Hypothalamus (tissue), 51 donors: ENCODE measurements at regions not wholly inside any gene's neighbourhood (a gene's known extent, or its start where the extent isn't known, plus 50 kb on each side); places are given as distances from the start of the nearest gene placed in this dataset.

Experiments used
- DNase-seq, 51 donors: peaks; one replicate each; lab custom pipeline; 2025; lab: John Stamatoyannopoulos, UW

DNA sequence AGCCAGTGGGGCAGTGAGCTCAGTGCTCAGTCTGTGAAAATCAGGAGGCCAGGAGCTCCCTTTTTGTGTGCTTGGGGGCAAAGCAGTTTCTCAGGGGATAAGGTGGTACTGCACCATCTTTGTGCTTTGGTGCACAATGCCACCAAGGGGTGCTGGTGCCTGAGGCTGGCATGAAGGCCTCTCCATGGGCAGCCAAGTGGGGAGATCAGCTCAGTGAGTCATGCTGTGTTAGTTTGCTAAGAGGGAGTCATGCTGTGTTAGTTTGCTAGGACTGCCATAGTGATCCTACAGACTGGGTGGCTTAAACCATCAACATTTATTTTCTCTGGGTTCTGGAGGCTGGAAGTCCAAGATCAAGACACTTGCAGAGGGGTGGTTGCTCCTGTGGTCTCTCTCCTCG lies 428.1 kb downstream of the PRDM2 start:
- no peak for DNase-seq

DNA sequence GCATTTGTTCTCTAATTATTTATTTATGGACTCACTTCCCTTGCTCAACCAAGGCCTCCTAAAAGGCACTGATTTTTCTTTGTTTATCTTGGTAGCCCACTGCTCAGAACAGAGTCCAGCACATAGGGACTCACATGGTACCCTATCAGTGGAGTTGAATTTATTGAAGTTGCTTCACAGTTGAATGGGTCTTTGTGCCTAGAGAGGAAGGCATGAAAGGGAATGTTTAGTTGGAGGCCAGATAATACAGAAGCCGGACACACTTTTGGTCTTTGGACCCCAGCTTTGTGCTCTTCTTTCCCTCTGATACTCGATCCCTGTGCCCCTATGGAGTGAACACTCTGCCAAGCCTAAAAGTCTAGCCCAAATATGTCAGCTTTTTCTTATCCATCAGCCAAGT lies 429.0 kb downstream of the PRDM2 start:
- no peak for DNase-seq

DNA sequence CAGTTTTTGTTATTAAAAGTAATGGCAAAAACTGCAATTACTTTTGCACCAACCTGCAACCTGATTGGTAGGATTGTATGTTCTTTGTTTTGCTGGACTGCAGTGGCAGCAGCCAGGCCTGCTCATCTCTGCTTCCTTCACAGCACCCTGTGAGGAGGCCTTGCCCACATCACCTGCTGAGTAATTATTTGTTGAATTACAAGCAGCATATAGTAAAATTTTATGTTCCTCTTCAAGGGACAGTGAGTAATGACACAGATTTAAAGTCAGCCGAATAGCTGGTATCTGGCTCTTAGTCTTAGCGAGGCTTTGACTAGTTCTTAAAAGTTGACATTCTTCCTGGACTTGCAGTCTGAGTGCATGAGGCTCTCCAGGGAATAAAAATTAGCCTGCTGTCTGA lies 435.1 kb downstream of the PRDM2 start:
- DNase-seq: no peak

DNA sequence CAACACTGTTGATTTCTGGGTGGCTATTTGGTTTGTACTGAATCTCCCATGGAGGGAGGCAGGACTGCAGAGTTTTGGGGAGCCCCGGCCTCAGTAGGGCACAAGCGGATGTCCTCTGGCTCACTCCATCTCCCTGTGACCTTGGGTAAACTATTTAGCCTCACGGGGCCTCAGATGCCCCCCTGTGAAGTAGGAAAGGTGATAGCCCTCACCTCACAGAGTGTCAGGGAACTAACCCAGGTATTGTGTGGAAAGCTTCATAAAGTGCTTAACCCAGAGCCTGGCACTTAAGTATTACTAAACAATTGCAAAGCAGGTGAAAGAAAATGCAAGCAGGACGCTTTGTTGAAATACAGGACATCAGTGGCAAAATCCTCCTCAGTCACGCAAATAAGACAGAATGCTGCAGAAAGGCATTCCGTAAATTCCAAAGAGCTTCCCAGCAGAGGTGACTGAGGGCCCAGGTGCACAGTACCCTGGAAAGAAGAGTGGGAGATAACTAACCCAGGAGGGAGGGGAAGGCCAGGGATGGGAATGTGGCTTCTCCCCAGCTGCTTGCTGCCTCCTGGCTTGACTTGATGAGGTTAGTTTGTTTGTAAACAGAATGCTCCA lies 436.3 kb downstream of the PRDM2 start:
- DNase-seq: no peak

DNA sequence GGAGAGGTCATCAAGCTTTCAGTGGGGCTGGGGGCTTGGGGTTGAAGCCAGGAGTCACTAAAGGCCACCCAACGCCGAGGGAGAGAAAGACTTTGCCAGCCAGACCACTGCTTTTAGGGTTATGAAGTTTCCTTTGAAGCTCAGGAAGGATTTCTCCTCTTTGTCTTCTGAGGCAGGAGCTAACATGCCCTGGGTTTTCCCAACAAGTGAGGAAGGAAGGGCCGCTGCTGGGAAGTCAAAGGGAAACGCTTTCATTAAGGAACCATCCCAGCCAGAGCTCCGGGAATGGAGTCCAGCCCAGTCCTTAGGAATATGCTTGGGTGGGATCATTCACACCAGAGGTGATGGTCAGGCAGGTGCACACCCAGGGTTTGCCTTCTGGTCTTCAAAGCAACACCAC lies 436.9 kb downstream of the PRDM2 start:
- no peak for DNase-seq

DNA sequence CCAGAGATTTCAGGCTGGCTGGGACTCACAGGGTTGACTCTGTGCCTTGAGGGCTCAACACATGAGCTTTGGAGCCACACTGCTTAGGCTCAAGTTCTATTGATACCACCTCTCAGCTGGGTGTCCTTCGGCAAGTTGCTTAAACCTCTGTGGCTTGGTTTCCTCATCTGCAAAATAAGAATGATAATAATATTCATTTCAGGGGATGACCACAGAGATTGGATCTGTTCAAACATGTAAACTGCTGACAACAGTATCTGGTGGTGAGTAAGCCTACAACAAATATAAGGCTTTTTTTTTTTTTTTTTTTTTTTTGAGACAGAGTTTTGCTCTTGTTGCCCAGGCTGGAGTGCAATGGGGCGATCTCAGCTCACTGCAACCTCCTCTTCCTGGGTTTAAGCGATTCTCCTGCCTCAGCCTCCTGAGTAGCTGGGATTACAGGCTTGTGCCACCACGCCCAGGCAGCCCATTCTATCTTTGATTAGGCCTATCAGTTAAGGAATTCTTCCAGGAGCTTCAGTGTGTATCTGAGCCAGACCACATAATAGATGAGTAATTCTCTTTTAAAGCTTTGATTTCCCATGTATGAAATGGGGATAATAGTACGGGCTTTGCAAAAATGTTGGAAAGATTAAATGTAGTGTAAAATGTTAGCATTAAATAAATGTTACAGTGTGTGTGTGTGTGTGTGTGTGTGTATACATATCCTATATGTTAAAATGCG lies 437.6 kb downstream of the PRDM2 start:
- DNase-seq: no peak

DNA sequence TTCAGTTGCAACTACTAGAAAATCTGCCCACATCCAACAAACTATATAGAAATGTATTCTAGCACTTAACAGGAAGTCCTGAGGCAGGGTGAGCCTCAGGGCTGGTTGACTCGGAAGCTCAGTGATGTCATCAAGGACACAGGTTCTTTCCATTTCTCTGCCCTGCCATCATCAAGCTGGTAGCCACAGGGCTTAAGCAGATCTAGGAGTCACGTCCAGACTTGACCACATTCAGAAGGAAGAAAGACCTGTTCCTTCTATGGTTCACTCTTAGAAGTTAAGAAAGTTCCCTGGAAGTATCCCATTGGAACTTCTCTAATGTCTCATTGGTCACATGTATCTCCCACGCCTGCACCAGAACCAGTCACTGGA lies 438.1 kb downstream of the PRDM2 start:
- no peak for DNase-seq

DNA sequence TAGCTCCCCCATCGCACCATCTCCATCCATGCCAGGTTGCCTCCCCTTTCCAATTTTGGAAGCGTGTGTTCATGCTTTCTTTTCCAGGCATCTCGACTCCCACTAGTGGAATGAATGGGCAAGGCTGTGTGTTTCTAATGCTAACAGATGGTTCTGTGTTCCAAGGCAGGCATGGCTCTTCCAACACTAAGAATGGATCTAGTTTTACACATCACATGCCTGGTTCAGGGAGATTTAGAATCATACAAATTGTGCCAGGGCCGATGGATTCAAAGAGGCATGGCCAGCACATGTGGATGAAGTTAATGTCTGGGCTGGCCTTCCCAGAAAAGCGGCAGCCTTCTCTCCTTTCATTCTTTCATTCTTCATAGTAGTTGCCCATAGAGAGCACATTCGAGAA lies 438.7 kb downstream of the PRDM2 start:
- DNase-seq: no peak

DNA sequence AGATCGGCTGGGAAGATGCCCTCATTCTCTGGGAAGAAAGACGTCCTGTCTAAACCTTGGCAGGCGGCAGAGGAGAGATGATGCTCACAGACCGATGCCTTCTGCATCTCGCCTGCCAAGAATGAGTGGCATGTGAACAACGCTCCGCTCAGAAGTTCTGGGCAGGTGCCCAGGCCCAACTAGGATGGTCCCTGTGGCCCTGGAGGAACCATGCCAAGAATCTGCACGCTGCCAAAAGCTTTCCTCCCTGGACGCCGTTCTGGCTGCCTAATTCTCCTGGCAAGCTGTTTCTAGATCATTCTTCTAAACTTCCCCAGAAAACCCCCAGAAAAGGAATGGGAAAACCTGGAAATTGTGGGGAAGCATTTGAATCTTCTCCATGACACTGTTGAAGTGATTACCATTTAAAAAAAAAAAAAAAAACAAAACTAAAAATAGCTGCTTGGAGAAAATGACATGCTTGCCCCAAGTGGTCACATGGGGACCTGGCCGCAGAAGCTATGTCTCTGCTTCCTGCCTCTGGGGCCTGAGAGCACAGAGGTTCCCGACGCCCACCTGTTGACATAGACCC lies 440.9 kb downstream of the PRDM2 start:
- peak in 38 of 51 donors; percentile 3 to 73 (median 35) for DNase-seq

DNA sequence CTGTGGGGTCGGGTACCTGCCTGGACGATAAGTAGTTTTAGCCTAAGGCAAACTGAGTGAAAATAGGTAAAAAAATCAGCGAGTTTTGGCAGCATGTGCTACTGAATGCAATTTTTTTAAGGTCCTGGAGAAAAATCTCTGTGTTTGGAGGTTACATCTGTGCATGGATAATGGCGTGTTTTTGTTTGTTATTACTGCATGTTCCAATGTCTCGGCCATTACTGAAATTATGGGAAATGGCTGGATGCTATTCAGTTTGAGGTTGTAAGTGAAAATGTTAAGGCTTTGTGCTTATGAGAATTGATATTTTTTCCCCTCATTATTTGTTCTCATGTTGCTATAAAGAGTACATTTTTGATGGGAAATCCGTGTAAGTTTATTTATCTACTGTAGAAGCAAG lies 441.7 kb downstream of the PRDM2 start:
- DNase-seq: no peak

DNA sequence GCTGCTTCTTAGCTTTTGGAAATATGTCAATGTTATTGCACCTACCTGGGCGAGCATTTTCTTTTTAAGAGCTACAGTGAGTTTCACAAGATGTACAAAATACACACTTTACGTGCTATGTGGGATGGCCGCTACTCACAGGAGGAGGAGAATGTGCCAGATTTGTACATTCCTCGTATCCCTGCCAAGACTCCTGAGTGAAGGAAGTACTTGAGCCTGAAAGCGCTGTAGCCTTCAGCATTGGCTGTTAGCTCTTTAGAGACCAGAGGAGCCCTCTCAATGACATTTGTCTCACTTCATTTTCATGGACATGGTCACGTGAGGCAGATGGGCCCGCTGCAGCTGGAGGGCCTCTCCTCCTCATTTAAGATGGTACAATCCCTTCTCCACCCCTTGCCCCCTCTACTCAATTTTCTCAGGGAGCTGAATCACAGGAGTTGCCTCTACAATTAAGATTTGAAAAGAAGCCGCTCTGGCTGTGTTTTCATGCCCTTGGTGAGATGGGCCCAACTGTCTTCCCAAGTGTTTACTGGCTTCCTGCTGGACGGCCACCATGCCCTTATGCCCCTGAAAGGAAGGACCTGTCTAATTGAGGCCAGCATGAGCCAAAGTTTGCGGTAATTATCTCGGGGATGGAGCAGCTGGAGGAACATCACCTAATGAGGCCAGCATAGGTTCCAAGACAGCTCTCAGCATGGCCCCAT lies 442.6 kb downstream of the PRDM2 start:
- peak in 3 of 51 donors; percentile 4 to 40 (median 19) for DNase-seq

DNA sequence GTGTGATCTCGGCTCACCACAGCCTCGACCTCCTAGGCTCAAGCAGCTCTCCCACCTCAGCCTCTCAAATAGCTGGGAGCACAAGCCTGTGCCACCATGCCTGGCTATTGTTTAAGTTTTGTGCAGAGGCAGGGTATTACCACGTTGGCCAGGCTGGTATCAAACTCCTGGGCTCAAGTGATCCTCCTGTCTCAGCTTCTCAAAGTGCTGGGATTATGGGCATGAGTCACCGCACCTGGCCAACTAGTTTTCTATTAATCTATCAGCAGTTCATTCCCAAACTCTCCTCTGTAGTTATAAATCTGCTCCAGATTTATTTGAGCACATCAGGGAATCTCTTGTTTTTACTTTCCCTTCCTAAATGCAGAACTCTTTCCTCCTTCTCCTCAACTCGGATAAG lies 443.8 kb downstream of the PRDM2 start:
- DNase-seq: no peak

DNA sequence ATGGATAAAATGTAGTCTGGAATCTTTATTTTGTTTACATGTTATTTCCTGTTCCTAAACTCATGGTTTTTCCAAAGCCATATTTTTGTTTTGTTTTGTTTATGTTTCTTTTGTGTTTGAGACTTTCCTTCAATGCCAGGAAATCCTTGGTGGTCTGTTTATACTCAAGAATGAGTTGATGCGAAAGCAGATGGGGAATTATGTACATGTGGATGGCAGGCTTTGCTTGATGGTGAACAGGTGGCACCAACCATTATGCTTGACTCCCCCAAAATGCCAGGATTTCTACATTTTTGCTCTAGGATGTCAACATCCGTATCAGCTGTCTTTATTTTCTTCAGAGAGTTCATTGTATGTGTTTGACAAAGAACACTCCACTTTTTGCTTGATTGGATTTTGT lies 448.5 kb downstream of the PRDM2 start:
- no peak for DNase-seq

DNA sequence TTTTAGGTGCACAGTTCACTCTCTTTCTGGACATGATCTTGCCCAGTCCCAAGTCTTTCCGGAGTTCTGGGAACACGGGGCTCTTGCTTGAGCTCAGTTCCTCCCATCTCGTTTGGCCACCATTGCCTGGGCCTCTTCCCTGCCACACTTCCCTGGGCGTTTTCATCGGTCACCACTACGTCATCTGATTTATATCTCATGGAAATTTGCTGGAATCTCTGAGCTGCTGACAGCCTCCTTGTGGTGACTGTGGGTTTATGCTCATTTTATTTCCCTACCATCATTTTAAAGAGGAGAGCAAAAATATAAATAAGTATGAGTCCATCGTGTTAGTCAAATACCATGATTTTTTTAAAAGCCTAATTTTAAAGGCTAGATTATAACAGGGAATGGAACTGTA lies 449.1 kb upstream of the KAZN start:
- no peak for DNase-seq

DNA sequence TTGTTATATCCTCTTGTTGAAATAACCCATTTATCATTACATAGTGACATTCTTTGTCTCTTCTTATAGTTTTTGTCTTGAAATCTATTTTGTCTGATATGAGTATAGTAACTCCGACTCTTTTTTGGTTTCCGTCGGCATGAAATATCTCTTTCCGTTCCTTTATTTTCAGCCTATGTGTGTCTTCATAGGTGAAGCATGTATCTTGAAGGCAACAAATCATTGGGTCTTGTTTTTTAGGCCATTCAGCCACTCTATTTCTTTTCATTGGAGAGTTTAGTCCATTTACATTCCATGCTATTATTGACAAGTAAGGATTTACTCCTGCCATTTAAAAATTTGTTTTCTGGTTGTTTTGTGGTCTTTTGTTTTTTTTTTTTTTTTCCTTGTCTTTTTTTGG lies 441.9 kb upstream of the KAZN start:
- DNase-seq: no peak

DNA sequence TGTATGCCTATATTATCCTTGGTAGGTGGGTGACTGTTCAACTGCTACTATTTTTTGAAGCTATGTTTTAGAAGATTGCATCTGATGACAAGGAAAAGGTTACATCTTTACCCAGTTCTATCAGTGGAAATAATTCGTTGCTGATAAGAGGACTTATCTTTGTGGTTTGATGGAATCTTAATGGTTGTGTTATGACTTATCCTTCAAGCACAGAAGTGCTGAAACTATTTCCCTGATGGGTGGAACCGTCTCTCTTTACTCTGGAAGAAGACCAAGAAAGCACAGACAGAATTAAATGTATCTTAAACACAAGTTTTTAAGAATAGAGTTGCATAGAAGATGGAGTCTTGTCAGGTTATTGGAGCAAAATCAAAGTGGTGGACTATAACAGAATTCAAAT lies 437.7 kb upstream of the KAZN start:
- no peak for DNase-seq

DNA sequence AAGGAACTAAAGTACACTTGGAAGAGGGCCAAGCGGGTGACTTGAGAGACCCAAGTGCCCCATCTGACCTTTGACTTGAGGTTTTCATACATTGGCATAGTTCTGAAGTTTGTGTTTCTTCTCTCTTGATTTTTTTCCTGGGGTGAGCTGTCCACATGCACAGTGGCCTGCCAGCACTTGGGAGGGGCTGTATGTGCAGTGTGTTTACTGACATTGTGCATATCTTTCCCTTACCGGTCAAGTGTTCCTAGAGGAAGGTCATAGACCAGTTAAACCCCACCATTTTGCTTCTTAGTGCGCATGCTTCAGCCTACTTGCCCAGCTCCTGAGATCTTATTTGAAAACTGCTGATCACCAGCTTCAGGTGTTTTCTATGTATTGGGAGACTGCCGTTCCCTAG lies 435.2 kb upstream of the KAZN start:
- DNase-seq: no peak

DNA sequence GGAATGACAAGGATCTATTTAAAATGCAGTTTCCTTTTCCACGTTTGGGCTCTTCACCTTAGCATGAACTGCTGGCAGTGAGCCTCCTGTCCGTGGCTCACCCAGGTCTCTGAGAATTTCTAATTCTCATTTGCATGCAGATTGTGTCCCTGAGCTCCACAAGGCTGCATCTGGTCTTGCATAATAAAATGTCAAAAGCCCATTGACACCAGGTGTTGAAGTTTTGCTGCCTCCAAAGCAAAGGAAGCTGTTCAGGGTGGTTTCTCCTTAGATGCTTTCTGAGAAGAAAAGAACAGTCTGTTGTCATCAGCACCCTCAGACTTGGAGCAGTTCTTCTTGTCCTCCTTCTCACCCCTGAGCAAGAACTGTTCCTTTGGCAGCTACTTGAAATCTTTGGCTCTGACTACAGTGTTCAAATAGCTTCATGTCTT lies 433.1 kb upstream of the KAZN start:
- peak in 2 of 51 donors; percentile 8 to 52 for DNase-seq

DNA sequence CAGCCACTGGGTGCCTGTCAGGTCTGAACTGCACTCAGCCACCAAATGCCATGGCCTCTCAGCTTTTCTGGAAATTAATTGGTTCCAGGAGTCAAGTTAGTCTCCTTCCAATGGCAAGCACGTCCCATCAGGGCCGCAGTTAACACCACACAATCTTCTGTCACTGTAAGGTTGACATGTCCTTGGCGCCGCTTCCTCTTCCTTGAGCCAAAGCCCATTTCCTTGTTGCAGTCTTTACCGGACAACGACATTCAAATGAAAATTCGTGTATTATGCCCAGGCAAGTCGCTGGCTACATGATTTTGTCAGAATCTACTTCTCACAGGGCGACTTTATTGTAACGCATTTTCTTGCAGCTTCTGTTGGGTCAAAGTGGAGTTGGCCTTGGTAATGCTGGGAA lies 430.6 kb upstream of the KAZN start:
- no peak for DNase-seq

DNA sequence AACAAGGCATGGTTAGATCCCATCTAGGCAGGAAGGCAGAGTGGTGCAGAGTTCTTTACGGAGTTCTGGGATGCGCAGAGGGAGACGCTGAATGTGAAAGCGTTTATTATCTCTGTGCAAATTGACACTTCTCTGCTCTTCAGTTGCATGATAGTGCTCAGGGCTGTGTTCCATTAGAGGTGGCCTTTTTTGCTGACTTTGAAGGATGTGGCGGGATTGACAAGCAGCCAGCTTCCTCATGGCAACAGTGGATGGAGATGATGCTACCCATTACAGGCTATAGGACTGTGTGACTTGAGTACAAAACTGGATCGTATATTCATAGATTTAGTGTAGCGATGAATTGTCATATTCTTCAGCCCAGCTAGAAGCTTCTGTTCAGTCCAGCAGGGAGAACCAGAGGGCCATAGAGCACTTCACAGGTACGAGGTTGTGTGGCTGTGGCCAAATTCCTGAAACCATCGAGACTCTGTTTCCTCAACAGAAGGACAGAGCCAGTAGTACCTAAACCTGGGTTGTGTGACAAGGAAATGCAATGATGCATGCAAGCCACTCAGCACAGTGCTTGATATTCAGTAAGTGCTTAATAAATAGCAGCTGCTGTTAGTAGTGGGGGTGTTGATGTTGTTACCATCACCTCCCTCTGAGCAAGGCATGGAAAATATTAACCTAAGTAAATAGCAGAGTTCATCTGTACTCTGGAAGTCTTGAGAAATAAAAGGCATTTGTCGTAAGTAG lies 430.0 kb upstream of the KAZN start:
- DNase-seq: no peak

DNA sequence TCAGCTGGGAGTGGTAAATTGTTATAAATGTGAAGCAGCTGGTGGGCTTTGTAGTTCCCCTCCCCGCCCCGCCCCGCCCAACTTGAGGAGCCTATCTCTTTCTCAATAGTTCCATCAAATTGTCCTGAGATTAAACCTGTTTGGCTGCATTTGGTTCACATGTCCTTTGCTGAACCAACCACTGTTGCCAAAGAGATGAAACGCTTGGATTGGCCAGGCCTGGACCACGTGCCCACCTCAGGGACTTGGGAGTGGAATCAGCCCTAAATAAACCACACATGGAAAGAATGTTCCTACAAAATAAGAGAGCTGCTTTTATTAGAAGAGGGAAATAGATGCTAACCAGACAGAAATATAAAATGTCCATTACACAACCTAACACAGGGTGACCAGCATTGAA lies 424.9 kb upstream of the KAZN start:
- no peak for DNase-seq
